HL-60 (cell line): ENCODE measurements at regions not wholly inside any gene's neighbourhood (a gene's known extent, or its start where the extent isn't known, plus 50 kb on each side); places are given as distances from the start of the nearest gene placed in this dataset.

Experiments
- CTCF ChIP-seq: IDR thresholded peaks from one replicate; pipeline ENCODE4 v1.5.1; 2011; ENCODE audit warnings: low read length, control low read depth, inconsistent platforms; ENCODE audit not compliant: insufficient read depth
- GABPA ChIP-seq: IDR thresholded peaks from 2 replicates; pipeline ENCODE4 v1.6.1; 2012; ENCODE audit warnings: low read depth
- POLR2AphosphoS5 ChIP-seq: IDR thresholded peaks from 2 replicates; pipeline ENCODE4 v1.6.1; 2012; ENCODE audit warnings: low read depth
- SPI1 ChIP-seq: IDR thresholded peaks from 2 replicates; pipeline ENCODE4 v1.6.1; 2012; ENCODE audit warnings: low read depth, mild to moderate bottlenecking, borderline replicate concordance
- TF ChIP-seq, protein P1 (sequence below): IDR thresholded peaks from 2 replicates; pipeline ENCODE4 v1.6.1; 2012; ENCODE audit warnings: low read depth; ENCODE audit not compliant: insufficient replicate concordance

GRCh38 chr16:85210423-85211169, 98.3 kb upstream of the CIBAR2 start:
- TF ChIP-seq CTCF = no peak
- TF ChIP-seq, protein P1, sequence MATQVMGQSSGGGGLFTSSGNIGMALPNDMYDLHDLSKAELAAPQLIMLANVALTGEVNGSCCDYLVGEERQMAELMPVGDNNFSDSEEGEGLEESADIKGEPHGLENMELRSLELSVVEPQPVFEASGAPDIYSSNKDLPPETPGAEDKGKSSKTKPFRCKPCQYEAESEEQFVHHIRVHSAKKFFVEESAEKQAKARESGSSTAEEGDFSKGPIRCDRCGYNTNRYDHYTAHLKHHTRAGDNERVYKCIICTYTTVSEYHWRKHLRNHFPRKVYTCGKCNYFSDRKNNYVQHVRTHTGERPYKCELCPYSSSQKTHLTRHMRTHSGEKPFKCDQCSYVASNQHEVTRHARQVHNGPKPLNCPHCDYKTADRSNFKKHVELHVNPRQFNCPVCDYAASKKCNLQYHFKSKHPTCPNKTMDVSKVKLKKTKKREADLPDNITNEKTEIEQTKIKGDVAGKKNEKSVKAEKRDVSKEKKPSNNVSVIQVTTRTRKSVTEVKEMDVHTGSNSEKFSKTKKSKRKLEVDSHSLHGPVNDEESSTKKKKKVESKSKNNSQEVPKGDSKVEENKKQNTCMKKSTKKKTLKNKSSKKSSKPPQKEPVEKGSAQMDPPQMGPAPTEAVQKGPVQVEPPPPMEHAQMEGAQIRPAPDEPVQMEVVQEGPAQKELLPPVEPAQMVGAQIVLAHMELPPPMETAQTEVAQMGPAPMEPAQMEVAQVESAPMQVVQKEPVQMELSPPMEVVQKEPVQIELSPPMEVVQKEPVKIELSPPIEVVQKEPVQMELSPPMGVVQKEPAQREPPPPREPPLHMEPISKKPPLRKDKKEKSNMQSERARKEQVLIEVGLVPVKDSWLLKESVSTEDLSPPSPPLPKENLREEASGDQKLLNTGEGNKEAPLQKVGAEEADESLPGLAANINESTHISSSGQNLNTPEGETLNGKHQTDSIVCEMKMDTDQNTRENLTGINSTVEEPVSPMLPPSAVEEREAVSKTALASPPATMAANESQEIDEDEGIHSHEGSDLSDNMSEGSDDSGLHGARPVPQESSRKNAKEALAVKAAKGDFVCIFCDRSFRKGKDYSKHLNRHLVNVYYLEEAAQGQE = no peak
- no peak for TF ChIP-seq GABPA
- no peak for TF ChIP-seq POLR2AphosphoS5
- TF ChIP-seq SPI1 = no peak
